ENCODE measurements at regions not wholly inside any gene's neighbourhood (a gene's known extent, or its start where the extent isn't known, plus 50 kb on each side); places are given as distances from the start of the nearest gene placed in this dataset.

GRCh38 chr1:165109013-165109412 lies 247.5 kb downstream of the LMX1A start:
- TF ChIP-seq CTCF (IDR thresholded peaks at IDR 0.05) (no peak), POLR2A (IDR thresholded peaks at IDR 0.05) (no peak)

All from heart left ventricle (tissue), 13 donors.